ENCODE measurements at regions not wholly inside any gene's neighbourhood (a gene's known extent, or its start where the extent isn't known, plus 50 kb on each side); places are given as distances from the start of the nearest gene placed in this dataset.

- no peak overlapping the region for H2BK5ac ChIP-seq (ENCODE audit: low read depth, low read length, poor library complexity, severe bottlenecking)
- H3K36me3 ChIP-seq (ENCODE audit: control insufficient read depth in 1 of 2, insufficient read depth in 2 of 2, low read depth in 1 of 2, low read length in 2 of 2), result no peaks in the 10 kb centered on the region
- H2AK5ac ChIP-seq (ENCODE audit: low read length, severe bottlenecking), result no peak overlapping the region
- H3K4me2 ChIP-seq (ENCODE audit: low read length, poor library complexity, severe bottlenecking), result no peak overlapping the region
- no peak overlapping the region for H3K23ac ChIP-seq (ENCODE audit: low read length in 2 of 2)
- H3K18ac ChIP-seq (ENCODE audit: low read depth in 1 of 2, low read length in 2 of 2), result no peak overlapping the region
- no peak overlapping the region for H3K9ac ChIP-seq (ENCODE audit: low read length)
- no peak overlapping the region for H4K91ac ChIP-seq (ENCODE audit: low read length)
- no peak overlapping the region for H3K27ac ChIP-seq (ENCODE audit: low read length, poor library complexity, severe bottlenecking)
- no peak overlapping the region for H3K4me3 ChIP-seq (ENCODE audit: insufficient read depth in 1 of 2, low read depth in 1 of 2, low read length in 2 of 2)
- H3K27me3 ChIP-seq (ENCODE audit: control insufficient read depth in 1 of 2, insufficient read depth in 1 of 2, low read length in 2 of 2), result no peaks in the 10 kb centered on the region
- no peak overlapping the region for H2BK120ac ChIP-seq (ENCODE audit: low read depth, low read length)
- H2AFZ ChIP-seq (ENCODE audit: low read depth, low read length), result no peak overlapping the region
- no peaks in the 10 kb centered on the region for H3K4me1 ChIP-seq (ENCODE audit: control insufficient read depth, insufficient read depth, low read depth, low read length)
- no peak overlapping the region for H3K4ac ChIP-seq (ENCODE audit: low read depth in 1 of 2, low read length in 2 of 2)
- DNase-seq, result no peak
- no peaks in the 10 kb centered on the region for H3K9me3 ChIP-seq (ENCODE audit: control insufficient read depth, low read length)
- WGBS, result 74% methylated on average over 3 of the region's 4 CpGs
- H3K14ac ChIP-seq (ENCODE audit: low read length in 2 of 2), result no peak overlapping the region
- no peak overlapping the region for H2BK15ac ChIP-seq (ENCODE audit: low read depth, poor library complexity, severe bottlenecking)
- no peak overlapping the region for H2BK12ac ChIP-seq (ENCODE audit: low read length in 2 of 2)
- H4K8ac ChIP-seq (ENCODE audit: low read length), result no peak overlapping the region
- H3K79me1 ChIP-seq (replicated peaks; ENCODE audit: low read length, poor library complexity, severe bottlenecking), result no peaks in the 10 kb centered on the region
Observed at GRCh38 chr18:38886861-38887670, 1321.5 kb upstream of the CELF4 start.

DNA sequence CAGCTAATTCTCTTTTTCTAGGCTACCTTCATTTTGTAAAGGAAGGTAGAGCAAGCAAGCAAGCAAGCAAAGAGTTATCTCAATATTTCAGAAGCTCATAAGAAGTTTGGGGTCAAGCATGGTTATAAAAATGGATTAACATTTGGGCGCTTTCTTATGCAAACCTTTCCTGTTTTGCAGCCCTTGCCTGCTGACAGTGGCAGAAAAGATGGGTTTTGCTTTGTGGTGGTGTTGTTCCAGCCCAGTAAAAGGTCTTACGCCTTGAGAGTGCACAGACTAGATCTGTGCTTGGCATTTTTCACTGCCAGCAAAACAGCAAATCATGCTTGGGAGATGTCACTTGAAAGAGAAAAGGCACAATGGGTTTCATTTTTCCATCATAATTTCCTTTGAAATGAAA lies 1320.6 kb upstream of the CELF4 start:
- no peak overlapping the region for H2BK5ac ChIP-seq (ENCODE audit: low read depth, low read length, poor library complexity, severe bottlenecking)
- no peak overlapping the region for H3K27ac ChIP-seq (ENCODE audit: low read length, poor library complexity, severe bottlenecking)
- H3K4me1 ChIP-seq (ENCODE audit: control insufficient read depth, insufficient read depth, low read depth, low read length), result no peaks in the 10 kb centered on the region
- H2BK12ac ChIP-seq (ENCODE audit: low read length in 2 of 2), result no peak overlapping the region
- no peak overlapping the region for H3K4me2 ChIP-seq (ENCODE audit: low read length, poor library complexity, severe bottlenecking)
- H3K9ac ChIP-seq (ENCODE audit: low read length), result no peak overlapping the region
- no peak overlapping the region for H3K14ac ChIP-seq (ENCODE audit: low read length in 2 of 2)
- H3K79me1 ChIP-seq (replicated peaks; ENCODE audit: low read length, poor library complexity, severe bottlenecking), result no peaks in the 10 kb centered on the region
- H4K91ac ChIP-seq (ENCODE audit: low read length), result no peak overlapping the region
- H2BK120ac ChIP-seq (ENCODE audit: low read depth, low read length), result no peak overlapping the region
- H3K18ac ChIP-seq (ENCODE audit: low read depth in 1 of 2, low read length in 2 of 2), result no peak overlapping the region
- 95% methylated on average over 2 of the region's 2 CpGs for WGBS
- no peak overlapping the region for H2AK5ac ChIP-seq (ENCODE audit: low read length, severe bottlenecking)
- DNase-seq, result no peak
- H3K4ac ChIP-seq (ENCODE audit: low read depth in 1 of 2, low read length in 2 of 2), result no peak overlapping the region
- H3K27me3 ChIP-seq (ENCODE audit: control insufficient read depth in 1 of 2, insufficient read depth in 1 of 2, low read length in 2 of 2), result no peaks in the 10 kb centered on the region
- no peak overlapping the region for H4K8ac ChIP-seq (ENCODE audit: low read length)
- no peak overlapping the region for H3K4me3 ChIP-seq (ENCODE audit: insufficient read depth in 1 of 2, low read depth in 1 of 2, low read length in 2 of 2)
- H2AFZ ChIP-seq (ENCODE audit: low read depth, low read length), result no peak overlapping the region
- no peaks in the 10 kb centered on the region for H3K36me3 ChIP-seq (ENCODE audit: control insufficient read depth in 1 of 2, insufficient read depth in 2 of 2, low read depth in 1 of 2, low read length in 2 of 2)
- H3K23ac ChIP-seq (ENCODE audit: low read length in 2 of 2), result no peak overlapping the region
- H3K9me3 ChIP-seq (ENCODE audit: control insufficient read depth, low read length), result no peaks in the 10 kb centered on the region
- H2BK15ac ChIP-seq (ENCODE audit: low read depth, poor library complexity, severe bottlenecking), result no peak overlapping the region

GRCh38 chr18:38884050-38884449 lies 1318.5 kb upstream of the CELF4 start:
- no peaks in the 10 kb centered on the region for H3K27me3 ChIP-seq (ENCODE audit: control insufficient read depth in 1 of 2, insufficient read depth in 1 of 2, low read length in 2 of 2)
- no peaks in the 10 kb centered on the region for H3K79me1 ChIP-seq (replicated peaks; ENCODE audit: low read length, poor library complexity, severe bottlenecking)
- H2BK120ac ChIP-seq (ENCODE audit: low read depth, low read length), result no peak overlapping the region
- H2BK5ac ChIP-seq (ENCODE audit: low read depth, low read length, poor library complexity, severe bottlenecking), result no peak overlapping the region
- no peak overlapping the region for H3K4ac ChIP-seq (ENCODE audit: low read depth in 1 of 2, low read length in 2 of 2)
- H3K23ac ChIP-seq (ENCODE audit: low read length in 2 of 2), result no peak overlapping the region
- H3K36me3 ChIP-seq (ENCODE audit: control insufficient read depth in 1 of 2, insufficient read depth in 2 of 2, low read depth in 1 of 2, low read length in 2 of 2), result no peaks in the 10 kb centered on the region
- H2BK12ac ChIP-seq (ENCODE audit: low read length in 2 of 2), result no peak overlapping the region
- no peak overlapping the region for H4K91ac ChIP-seq (ENCODE audit: low read length)
- no peak overlapping the region for H3K27ac ChIP-seq (ENCODE audit: low read length, poor library complexity, severe bottlenecking)
- no peak overlapping the region for H3K14ac ChIP-seq (ENCODE audit: low read length in 2 of 2)
- WGBS, result 100% methylated on average over 1 of the region's 2 CpGs
- no peaks in the 10 kb centered on the region for H3K9me3 ChIP-seq (ENCODE audit: control insufficient read depth, low read length)
- no peak overlapping the region for H3K4me2 ChIP-seq (ENCODE audit: low read length, poor library complexity, severe bottlenecking)
- H2AFZ ChIP-seq (ENCODE audit: low read depth, low read length), result no peak overlapping the region
- no peak overlapping the region for H3K4me3 ChIP-seq (ENCODE audit: insufficient read depth in 1 of 2, low read depth in 1 of 2, low read length in 2 of 2)
- DNase-seq, result no peak
- H2BK15ac ChIP-seq (ENCODE audit: low read depth, poor library complexity, severe bottlenecking), result no peak overlapping the region
- no peak overlapping the region for H2AK5ac ChIP-seq (ENCODE audit: low read length, severe bottlenecking)
- H3K18ac ChIP-seq (ENCODE audit: low read depth in 1 of 2, low read length in 2 of 2), result no peak overlapping the region
- no peak overlapping the region for H4K8ac ChIP-seq (ENCODE audit: low read length)
- no peak overlapping the region for H3K9ac ChIP-seq (ENCODE audit: low read length)
- no peaks in the 10 kb centered on the region for H3K4me1 ChIP-seq (ENCODE audit: control insufficient read depth, insufficient read depth, low read depth, low read length)

GRCh38 chr18:38883111-38883510 lies 1317.5 kb upstream of the CELF4 start:
- Histone ChIP-seq H3K27ac (ENCODE audit: low read length, poor library complexity, severe bottlenecking) (no peak overlapping the region), H2AFZ (ENCODE audit: low read depth, low read length) (no peak overlapping the region), H2BK12ac (ENCODE audit: low read length in 2 of 2) (no peak overlapping the region), H3K4me2 (ENCODE audit: low read length, poor library complexity, severe bottlenecking) (no peak overlapping the region), H3K9ac (ENCODE audit: low read length) (no peak overlapping the region), H3K23ac (ENCODE audit: low read length in 2 of 2) (no peak overlapping the region), H3K27me3 (ENCODE audit: control insufficient read depth in 1 of 2, insufficient read depth in 1 of 2, low read length in 2 of 2) (no peaks in the 10 kb centered on the region), H2BK5ac (ENCODE audit: low read depth, low read length, poor library complexity, severe bottlenecking) (no peak overlapping the region), H4K91ac (ENCODE audit: low read length) (no peak overlapping the region), H3K14ac (ENCODE audit: low read length in 2 of 2) (no peak overlapping the region), H3K4me1 (ENCODE audit: control insufficient read depth, insufficient read depth, low read depth, low read length) (no peaks in the 10 kb centered on the region), H2BK15ac (ENCODE audit: low read depth, poor library complexity, severe bottlenecking) (no peak overlapping the region), H3K4me3 (ENCODE audit: insufficient read depth in 1 of 2, low read depth in 1 of 2, low read length in 2 of 2) (no peak overlapping the region), H3K9me3 (ENCODE audit: control insufficient read depth, low read length) (no peaks in the 10 kb centered on the region), H3K4ac (ENCODE audit: low read depth in 1 of 2, low read length in 2 of 2) (no peak overlapping the region), H3K36me3 (ENCODE audit: control insufficient read depth in 1 of 2, insufficient read depth in 2 of 2, low read depth in 1 of 2, low read length in 2 of 2) (no peaks in the 10 kb centered on the region), H3K18ac (ENCODE audit: low read depth in 1 of 2, low read length in 2 of 2) (no peak overlapping the region), H3K79me1 (replicated peaks; ENCODE audit: low read length, poor library complexity, severe bottlenecking) (no peaks in the 10 kb centered on the region), H2BK120ac (ENCODE audit: low read depth, low read length) (no peak overlapping the region), H2AK5ac (ENCODE audit: low read length, severe bottlenecking) (no peak overlapping the region), H4K8ac (ENCODE audit: low read length) (no peak overlapping the region)
- WGBS, result 88% methylated on average over 1 of the region's 4 CpGs
- DNase-seq, result no peak
